MM.1S (cell line): ENCODE measurements at regions not wholly inside any gene's neighbourhood (a gene's known extent, or its start where the extent isn't known, plus 50 kb on each side); places are given as distances from the start of the nearest gene placed in this dataset.

Experiments used
- EZH2 ChIP-seq: fragments of 300-600 bp; sonication (generic); optimal IDR thresholded peaks from 2 replicates; pipeline ENCODE3; 2017; ENCODE audit warnings: low read depth, mild to moderate bottlenecking, antibody characterized with exemption, low read length, mixed read lengths
- TF ChIP-seq, protein P1 (sequence below): fragments of 300-600 bp; sonication (generic); IDR thresholded peaks from 2 replicates; pipeline ENCODE4 v1.5.1; 2016; ENCODE audit warnings: antibody characterized with exemption, low read length, mixed read lengths

- TF ChIP-seq, protein P1, sequence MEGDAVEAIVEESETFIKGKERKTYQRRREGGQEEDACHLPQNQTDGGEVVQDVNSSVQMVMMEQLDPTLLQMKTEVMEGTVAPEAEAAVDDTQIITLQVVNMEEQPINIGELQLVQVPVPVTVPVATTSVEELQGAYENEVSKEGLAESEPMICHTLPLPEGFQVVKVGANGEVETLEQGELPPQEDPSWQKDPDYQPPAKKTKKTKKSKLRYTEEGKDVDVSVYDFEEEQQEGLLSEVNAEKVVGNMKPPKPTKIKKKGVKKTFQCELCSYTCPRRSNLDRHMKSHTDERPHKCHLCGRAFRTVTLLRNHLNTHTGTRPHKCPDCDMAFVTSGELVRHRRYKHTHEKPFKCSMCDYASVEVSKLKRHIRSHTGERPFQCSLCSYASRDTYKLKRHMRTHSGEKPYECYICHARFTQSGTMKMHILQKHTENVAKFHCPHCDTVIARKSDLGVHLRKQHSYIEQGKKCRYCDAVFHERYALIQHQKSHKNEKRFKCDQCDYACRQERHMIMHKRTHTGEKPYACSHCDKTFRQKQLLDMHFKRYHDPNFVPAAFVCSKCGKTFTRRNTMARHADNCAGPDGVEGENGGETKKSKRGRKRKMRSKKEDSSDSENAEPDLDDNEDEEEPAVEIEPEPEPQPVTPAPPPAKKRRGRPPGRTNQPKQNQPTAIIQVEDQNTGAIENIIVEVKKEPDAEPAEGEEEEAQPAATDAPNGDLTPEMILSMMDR, result no peak
- no peak for TF ChIP-seq EZH2
Observed at GRCh38 chr9:85303757-85304134, 438.0 kb downstream of the AGTPBP1 start.
